Fibroblast of gingiva (primary cell): ENCODE measurements at regions not wholly inside any gene's neighbourhood (a gene's known extent, or its start where the extent isn't known, plus 50 kb on each side); places are given as distances from the start of the nearest gene placed in this dataset.
A peak's percentile ranks its signal among the peaks of the same experiment; 100 is the strongest.

Experiments used
- DNase-seq: peaks from one replicate; pipeline ENCODE4 v3.0.0-alpha.2; 2011; ENCODE audit warnings: low read depth

DNA sequence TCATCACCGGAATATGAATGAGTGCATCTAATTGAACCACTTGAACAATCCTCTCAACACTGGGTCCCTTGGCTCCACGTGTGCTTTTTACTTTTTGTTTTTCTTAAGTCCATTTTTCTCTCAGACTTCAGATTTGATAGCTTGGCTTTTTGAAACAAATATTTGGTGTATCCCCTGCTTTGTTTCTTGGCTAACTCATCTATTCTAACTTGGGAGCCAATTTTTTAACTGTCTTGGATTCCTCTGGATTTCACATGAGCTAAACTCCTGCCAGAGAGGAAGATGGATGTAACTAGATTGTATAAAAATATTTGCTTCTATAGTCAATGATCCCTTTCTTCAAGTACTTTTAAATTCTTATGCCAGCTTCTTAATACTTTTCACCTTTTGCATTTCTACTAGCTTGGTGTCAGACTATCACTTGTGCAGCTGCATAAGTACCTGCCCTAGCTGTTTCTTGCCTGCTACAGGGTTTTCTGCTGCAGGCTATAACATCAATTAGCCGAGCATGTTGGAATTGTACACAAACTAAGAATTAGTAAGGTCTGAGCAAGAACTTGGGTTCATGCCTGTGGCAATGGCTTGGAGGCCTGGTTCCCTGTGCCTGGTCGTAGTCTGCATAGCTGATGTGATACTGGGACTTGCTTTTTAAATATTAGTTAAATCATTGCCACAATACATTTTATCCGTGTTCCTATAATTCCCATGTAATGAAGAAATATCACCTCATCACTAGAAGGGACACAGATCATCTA lies 281.5 kb downstream of the EN1 start:
- no peak for DNase-seq

DNA sequence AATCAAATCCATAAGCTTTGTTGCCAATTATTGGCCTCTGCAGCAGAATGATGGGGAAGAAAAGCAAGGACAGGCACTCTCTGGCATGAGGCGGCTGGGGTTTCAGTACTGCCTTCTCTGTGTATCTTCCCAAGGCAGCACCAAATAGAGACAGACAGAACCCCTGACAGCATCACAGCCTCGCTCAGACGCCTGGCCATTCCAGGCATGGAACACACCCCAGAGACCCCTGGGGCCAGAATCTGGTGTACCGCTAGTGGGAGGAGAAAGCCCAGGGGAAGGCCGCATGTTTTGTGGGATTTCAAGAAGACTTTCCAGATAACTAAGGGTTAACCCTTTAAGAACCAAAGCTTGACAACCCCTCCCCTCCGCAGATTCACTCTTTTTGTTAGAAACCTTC lies 282.1 kb downstream of the EN1 start:
- DNase-seq, result no peak

DNA sequence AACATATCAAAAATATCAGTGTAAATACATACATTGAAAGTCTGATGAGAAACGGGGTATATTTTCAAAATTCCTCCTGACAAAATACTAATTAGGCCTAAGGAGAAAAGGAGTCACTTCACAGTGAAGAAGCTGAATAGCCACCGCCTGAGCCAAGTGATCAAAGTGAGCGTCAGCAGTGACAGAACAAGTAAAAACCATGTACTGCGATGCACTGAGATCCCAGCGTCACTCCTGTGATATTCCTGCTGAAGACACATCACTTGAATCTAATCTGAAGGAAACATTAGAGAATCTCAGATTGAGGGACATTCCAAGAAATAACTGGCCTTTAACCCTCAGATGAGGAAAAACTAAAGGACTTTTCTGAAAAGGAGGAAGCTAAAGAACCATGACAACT lies 285.3 kb downstream of the EN1 start:
- no peak for DNase-seq

DNA sequence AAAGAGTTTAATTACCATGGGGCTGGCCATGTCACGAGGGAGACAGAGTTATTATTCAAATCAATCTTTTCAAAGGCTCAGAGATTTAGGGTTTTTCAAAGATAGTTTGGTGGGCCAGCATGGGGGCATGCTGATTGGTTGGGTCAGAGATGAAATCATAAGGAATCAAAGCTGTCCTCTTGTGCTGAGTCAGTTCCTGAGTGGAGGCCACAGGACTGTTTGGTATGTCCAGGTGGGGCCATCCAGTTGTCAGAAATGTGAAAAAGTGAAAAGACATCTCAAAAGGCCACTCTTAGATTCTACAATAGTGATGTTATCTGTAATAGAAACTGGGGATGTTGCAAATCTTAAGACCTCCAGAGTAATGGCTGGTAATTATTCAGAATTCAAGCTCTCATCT lies 288.6 kb downstream of the EN1 start:
- no peak for DNase-seq

DNA sequence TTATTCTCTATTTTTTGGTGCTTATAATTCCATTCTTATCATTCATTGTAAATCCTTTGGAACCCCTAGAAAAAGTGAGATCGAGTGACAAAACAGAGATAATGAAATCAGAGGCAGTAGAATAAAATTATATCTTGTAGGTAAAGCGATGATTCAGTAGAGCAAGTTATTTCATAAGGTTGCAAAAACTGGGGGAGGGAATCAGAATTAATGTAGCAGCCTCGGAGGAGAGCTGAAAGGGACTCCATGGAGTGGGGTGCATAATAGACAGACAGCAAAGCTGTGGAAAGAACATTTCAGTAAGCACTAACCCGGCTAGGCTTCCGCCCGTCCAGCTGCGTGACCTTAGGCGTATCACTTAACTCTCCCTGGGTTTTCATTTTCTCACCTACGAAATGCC lies 289.7 kb downstream of the EN1 start:
- no peak for DNase-seq

DNA sequence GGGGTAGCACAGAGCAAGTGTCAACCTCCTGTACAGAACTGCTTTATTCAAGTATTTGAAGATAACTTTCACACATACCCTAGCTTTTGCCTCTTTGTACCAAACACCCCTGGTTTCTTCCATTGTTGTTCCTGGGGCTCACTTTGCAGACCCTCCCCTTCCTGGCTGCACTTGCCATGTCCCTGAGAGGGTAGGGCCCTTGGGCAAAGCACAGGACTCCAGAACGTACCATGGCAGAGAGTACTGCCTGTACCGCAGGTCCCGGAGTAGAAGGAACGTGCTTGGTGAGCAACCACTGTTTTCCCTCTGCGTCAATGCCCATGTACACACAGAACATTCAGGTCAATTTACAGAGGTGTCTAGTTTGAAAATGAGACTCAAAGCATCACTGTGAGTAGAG lies 290.4 kb downstream of the EN1 start:
- DNase-seq, result no peak

DNA sequence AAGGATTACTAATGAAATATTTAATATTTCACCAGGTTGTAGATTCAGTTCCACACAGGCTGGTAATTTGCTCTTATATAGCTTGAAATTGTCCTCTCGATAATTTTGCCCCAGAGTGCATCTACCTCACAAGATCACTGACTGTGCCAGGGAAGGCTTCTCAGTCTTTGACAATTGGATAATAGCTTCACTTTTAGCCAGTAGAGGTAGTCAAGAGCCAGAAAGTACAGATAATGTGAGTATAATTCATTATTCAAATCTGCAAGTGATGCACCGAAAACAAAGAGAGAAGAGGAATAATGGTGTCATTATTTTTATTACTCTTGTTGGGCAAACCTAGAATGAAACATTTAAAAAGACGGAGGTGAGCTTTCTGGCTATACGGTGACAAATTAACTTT lies 292.8 kb downstream of the EN1 start:
- DNase-seq, result no peak

DNA sequence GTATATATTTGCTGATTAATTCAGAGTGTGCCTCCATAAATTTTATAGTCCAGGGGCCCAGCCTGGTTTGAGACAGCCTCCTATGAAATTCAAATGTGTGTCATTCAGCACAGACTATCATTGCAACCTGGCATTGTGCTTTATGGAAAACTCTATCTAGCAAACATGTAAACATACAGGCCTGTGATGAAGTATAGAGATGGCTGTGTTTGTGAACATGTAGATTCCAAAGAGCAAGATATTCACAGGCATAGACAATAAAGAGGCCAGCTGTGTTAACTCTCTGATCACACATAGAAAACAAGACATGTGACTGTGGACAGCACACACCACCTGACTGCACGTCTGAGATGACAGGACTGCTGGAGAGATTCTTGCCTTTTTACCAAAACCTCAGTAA lies 297.9 kb downstream of the EN1 start:
- DNase-seq, result no peak

DNA sequence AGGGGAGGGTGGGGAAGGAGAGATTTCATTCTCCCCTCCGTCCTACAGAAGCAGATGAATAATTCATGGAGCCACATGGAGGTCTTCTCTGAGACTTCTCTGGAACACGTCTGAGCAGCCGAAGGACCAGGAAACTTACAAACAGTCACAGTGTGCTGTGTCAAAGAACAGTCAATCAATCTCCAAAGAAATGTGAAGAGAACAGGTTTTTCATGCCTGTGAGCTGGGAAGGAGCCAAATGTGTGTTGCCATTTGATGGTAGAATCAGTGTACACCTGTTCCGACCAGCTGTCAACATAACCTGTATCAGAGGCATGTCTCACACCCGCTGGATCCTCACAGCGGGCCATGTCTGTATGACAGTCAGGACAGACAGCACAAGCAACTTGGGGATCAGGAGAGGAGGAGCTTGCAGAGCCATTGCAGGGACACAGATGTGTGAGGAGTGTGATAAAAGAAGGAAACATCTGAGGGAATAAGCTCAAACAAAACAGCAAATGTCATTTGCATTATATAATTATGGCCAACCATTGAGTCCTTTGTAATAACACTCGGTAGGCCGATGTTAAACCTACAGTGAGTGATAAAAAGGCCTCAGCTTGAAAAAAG lies 298.5 kb downstream of the EN1 start:
- DNase-seq, result no peak

DNA sequence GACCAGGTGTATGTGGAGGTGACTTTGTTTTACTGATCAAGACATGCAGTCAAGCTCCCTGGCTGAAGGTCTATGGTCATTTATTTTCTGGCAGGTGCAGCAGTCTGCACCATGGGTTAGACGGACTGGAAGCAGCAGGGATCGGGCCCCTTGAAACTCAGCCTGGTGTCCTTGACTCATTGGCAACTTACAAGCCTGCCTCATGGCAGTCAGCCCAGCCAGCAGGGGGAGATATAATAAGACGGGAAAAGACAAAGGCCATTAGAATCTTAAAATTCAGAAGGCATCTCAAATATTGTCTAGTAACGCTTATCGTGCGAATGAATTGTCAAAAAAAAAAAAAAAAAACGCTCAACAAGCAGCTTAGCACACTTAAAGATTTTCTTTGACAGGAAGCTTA lies 308.2 kb downstream of the EN1 start:
- DNase-seq, result peak; percentile 24

DNA sequence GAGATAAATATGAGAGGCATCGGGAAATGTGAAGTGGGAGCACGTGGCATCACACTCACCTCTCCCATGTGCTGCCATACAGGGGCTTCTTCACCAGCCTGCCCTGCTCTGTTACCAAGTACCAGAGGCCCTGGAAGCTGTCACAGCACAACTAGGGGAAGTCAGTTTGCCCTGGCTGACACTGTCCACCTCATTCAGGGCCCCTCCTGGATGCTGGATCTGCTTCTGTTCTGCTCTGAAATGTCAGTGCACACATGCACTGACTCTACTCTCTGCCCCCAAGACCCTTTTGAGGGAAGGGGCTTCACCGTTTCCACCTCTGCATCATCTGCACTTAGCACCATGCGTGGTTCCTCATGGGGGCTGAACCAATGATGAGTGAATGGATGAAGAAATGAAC lies 311.1 kb downstream of the EN1 start:
- no peak for DNase-seq

DNA sequence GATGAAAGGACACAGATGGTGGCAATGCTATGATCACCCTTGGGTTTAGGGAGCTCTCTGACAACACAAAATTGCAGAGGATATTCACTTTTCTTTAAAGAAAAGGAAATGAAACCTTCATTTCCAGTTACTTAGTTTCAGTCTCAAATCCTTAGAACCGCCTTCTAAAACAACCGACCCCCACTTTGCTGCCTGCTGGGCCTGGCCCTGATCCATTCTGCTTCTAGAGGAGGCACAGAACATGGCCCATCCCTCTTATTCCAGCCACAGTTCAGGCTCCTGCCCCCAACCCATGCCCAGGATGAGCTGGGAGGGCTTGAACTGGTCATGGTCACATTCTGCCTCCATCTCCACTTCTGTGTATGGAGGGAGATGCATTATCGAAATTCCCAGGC lies 311.6 kb downstream of the EN1 start:
- no peak for DNase-seq

DNA sequence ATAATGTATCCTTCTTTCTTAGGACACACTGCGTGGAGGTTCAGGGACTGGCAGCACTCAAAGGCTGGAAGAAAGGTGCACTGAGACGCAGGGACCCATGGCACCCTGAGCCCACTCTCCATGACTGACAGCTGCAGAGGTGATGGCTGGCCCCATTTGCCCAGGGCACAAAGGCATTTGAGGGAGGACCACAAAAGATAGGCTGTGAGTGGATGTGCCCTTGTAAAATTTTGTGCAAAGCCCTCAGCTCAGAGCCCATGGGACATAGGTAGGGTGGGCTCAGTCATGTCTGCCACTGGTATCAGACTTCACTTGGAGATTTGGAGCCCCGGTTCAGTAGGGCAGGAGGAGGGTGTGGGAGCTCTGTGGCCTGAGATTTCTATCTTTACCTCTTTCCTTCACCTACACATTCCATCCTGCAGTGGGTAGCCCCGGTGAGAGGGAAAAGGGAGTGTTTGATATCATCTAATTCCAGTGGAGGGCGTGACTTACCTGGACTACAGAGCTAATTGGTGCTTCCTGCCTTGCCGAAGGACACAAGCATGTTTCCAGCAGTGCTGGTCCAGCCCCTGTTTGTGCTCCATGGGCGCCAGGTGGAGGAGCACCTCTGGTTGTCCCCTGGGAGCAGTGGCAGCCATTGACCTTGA lies 312.2 kb downstream of the EN1 start:
- no peak for DNase-seq

DNA sequence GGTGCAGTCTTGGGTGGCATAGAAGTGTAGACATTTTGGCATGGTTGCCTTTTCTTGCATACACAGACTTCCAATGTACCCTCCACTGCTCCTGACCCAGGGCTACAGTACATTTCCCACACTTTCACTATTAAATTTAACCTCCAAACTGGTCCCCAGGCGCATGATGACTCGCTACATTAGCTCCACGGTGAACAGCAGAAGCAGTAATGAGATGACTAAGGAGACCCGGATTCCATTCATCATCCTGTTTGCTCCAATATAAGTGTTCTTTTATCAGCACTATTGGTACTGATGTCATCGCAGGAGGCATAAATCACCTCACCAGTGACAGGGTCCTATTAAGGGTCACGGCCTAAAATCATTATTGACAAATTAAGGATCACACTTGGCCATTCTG lies 316.5 kb downstream of the EN1 start:
- DNase-seq, result no peak

DNA sequence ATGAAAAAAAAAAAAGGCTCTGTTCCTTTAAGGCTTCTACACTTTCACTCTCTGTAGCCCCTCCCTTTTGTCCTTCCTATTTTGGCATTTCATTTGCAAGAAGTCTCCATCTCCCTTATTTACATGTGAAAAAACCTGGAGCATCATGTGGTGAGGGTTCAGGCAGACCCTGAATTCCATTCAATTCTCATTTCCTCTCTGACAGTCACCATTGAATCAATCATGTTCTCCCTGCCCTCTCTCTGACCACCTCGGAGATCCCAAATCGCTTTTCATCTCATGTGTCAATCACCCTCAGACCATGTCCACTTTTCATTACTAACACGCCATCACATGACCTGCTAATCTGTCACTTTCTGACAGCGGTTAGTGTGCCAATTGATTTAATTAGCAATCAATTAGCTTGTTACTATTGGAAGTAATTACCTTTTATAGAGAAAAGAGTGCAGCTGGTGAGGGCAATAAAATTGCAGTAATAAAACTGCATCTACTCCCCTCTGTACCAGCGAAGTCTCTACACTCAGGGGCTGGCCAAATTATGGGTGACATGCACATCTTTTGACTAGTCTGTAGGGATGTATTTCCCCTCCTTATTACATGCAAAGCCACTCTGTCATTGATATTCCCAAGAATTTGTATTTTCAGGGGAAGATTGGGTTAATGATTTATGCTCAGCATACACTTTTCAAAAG lies 317.4 kb downstream of the EN1 start:
- no peak for DNase-seq

DNA sequence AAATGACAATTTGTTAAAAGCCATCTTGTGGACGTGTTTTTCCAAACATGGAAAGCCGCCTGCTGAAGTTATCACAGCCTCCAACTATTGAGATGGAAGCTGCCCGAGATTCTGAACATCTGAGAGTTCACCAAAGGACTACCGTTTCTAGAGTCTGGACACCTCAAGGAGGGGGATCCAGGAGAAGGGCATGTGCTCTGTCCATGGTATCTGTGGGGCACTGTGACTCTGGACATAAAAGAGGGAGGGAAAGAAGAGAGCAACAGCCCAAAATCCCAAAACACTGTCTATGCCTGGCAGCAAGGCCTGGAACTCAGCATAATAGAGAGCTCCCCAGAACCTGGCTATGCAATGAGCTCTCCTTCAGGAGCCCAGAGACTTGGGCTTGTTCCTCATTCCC lies 319.9 kb downstream of the EN1 start:
- DNase-seq, result no peak

DNA sequence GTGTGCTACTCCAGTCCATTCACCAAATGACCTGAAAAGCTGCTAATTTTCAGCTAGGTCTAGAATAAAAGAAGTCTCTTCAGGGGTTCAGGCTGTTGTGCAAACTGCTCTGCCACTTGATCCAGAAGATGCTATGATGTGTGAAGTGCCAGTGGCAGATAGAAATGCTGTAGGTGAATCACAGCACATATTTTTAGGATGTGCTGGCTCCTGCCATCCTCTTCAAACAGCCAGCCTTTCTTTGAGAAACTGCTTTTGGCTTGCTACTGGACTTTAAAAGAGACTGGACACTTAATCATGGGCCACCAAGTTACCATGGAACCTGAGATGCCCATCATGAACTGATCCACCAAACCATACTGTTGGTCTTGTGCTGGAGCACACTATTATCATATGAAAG lies 322.1 kb downstream of the EN1 start:
- DNase-seq, result no peak

DNA sequence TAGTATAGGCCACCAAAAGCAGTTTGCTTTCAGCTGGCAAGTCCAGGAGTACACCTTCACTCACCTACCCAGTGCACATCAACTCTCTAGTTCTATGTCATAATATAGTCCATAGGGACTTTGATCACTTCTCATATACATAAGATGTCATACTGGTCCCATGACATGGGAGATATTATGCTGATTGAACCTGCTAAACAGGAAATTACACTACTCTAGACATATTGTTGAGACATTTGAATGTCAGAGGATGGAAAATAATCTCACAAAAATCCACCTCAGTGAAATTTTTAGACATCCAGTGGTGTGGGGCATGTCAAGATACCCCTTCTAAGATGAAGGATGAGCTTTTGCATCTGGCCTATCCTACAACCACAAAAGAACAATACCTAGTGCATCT lies 322.5 kb downstream of the EN1 start:
- no peak for DNase-seq

DNA sequence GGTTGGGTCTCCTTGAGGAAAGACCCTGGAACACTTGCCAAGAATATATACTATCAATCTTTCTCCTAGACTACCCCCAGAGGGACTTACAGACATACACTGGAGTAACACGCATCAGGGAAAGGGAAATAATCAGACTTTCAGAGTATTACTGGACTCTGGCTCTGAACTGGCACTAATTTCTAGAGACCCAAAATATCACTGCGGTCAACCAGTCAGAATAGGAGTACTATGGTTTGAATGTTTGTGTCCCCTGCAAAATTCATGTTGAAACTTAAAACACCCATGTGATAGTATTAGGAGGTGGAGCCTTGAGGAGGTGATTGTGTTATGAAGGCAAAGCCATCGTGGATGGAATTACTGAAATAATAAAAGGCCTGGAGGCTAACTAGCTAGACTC lies 323.7 kb downstream of the EN1 start:
- DNase-seq, result no peak

DNA sequence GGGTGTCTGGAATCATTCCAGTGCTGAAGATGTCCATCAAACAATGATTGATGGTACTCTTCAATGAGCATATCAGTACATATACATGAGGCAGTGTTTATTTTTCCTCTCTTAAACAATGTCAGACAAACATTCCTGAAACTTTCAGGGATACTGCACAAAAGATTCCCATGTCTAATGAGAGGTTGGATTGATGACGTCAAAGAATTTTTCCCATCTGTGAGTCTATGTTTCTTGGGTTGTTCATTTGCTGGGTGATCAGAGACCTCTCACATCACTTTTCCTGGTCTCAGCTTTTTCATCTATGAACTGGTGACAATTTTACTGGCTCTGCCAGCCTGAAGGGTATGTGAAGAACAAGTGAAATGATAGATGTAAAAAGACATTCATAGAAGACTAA lies 325.5 kb downstream of the EN1 start:
- DNase-seq, result no peak

DNA sequence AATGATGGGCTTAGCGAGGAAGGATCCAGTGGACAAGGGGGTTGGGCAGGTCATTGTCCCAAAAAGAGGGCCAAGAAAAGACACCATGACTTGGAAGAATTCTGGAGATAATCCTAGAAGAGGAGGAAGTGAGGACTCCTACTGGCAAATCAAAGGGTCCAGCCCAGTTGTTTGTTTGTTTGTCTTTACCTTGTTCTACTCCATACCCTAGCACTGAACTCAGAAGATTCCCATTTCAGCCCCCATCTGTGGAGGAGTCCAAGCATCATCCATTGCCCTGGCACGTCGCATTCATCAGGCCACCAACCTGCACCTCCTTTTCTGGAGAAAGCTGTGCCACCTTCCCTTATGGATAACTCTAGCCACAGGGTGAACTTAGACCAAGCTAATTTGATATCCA lies 326.2 kb downstream of the EN1 start:
- DNase-seq, result no peak

DNA sequence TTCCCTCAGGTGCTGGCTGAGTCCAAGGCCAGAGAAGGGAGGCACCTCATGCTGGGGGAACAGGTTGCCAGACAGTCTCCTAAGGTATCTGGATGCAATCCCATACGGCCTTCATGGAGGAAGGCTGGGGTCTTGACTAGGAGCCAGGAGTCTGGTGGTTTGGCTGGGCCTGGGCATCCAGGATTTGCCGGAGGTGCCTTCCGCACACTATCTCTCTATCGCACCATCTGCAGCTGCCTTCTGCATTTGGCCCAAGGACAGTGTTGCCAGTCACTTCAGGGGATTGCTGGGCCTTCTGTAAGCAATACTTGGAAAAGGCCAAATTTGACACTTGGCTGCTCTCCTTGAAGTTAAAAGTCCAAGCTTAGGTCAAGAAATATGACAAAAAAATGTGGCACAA lies 327.2 kb downstream of the EN1 start:
- no peak for DNase-seq

DNA sequence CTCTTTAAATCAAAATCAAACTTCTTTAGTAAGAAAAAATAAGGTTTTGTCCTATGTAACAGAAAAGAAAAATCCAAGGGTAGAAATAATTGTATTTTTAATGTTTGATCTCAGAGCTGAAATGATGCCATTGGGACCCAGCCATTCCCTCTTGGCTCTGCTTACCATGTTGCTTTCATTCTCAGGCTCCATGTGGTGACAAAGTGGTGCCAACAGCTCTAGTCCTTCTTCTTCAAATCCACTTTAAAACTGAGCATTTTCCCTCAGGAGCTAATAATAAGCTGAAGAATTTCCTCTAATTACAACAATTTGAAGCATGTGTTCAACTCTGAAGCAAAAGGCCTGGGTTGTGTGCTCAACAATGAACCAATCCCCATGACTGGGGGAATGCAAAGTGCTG lies 327.9 kb downstream of the EN1 start:
- DNase-seq, result no peak
